Ishikawa (cell line): ENCODE measurements at regions not wholly inside any gene's neighbourhood (a gene's known extent, or its start where the extent isn't known, plus 50 kb on each side); places are given as distances from the start of the nearest gene placed in this dataset.

Source experiments
- CEBPB ChIP-seq: IDR thresholded peaks from 2 replicates; pipeline ENCODE4 v1.6.1; 2012
- CREB1 ChIP-seq: IDR thresholded peaks from 2 replicates; pipeline ENCODE4 v1.6.1; 2012; ENCODE audit warnings: low read depth
- EGR1 ChIP-seq: IDR thresholded peaks from 2 replicates; pipeline ENCODE4 v1.6.1; 2012
- EP300 ChIP-seq: IDR thresholded peaks from 2 replicates; pipeline ENCODE4 v1.6.1; 2012; ENCODE audit warnings: borderline replicate concordance
- FOXM1 ChIP-seq: IDR thresholded peaks from 2 replicates; pipeline ENCODE4 v1.6.1; 2012; ENCODE audit warnings: low read depth, borderline replicate concordance
- NFIC ChIP-seq: IDR thresholded peaks from 2 replicates; pipeline ENCODE4 v1.6.1; 2012
- RAD21 ChIP-seq: IDR thresholded peaks from 2 replicates; pipeline ENCODE4 v1.6.1; 2012; ENCODE audit warnings: low read depth
- TAF1 ChIP-seq: IDR thresholded peaks from 2 replicates; pipeline ENCODE4 v1.6.1; 2012; ENCODE audit warnings: low read depth, mild to moderate bottlenecking
- TCF12 ChIP-seq: IDR thresholded peaks from 2 replicates; pipeline ENCODE4 v1.6.1; 2012; ENCODE audit warnings: low read depth
- TEAD4 ChIP-seq: IDR thresholded peaks from 2 replicates; pipeline ENCODE4 v1.6.1; 2012
- YY1 ChIP-seq: IDR thresholded peaks from 2 replicates; pipeline ENCODE4 v1.6.1; 2012; ENCODE audit warnings: low read depth
- ZBTB7A ChIP-seq: IDR thresholded peaks from 2 replicates; pipeline ENCODE4 v1.6.1; 2012; ENCODE audit warnings: low read depth
- TF ChIP-seq, protein P1 (sequence below): IDR thresholded peaks from 2 replicates; pipeline ENCODE4 v1.6.1; 2012
- TF ChIP-seq, protein P2 (sequence below): IDR thresholded peaks from 2 replicates; pipeline ENCODE4 v1.6.1; 2012; ENCODE audit warnings: low read depth, mild to moderate bottlenecking
- TF ChIP-seq, protein P3 (sequence below): IDR thresholded peaks from 2 replicates; pipeline ENCODE4 v1.6.1; 2012

DNA sequence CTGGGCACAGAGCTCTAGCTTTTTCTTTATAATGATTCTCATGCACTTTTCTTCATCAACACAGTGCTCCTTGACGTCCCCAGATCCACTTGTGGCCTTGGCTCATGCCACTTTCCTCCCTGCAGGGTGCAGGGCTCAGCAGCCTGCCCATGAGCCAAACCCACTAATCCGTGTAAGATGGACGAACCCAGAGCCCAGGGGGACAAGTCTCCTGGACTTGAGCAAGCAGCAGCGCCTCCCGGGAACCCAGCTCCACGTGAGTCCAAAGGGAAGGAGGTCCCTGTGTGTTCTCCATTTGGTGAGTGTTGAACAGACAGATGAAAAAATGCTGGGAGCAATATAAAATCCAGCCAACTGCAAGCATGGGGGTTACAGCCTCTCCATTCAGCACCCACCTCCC, 470.6 kb upstream of the HS6ST1 start:
- TF ChIP-seq EGR1, result no peak
- no peak for TF ChIP-seq FOXM1
- no peak for TF ChIP-seq NFIC
- no peak for TF ChIP-seq CEBPB
- TF ChIP-seq, protein P1, sequence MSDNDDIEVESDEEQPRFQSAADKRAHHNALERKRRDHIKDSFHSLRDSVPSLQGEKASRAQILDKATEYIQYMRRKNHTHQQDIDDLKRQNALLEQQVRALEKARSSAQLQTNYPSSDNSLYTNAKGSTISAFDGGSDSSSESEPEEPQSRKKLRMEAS, result no peak
- TF ChIP-seq, protein P2, sequence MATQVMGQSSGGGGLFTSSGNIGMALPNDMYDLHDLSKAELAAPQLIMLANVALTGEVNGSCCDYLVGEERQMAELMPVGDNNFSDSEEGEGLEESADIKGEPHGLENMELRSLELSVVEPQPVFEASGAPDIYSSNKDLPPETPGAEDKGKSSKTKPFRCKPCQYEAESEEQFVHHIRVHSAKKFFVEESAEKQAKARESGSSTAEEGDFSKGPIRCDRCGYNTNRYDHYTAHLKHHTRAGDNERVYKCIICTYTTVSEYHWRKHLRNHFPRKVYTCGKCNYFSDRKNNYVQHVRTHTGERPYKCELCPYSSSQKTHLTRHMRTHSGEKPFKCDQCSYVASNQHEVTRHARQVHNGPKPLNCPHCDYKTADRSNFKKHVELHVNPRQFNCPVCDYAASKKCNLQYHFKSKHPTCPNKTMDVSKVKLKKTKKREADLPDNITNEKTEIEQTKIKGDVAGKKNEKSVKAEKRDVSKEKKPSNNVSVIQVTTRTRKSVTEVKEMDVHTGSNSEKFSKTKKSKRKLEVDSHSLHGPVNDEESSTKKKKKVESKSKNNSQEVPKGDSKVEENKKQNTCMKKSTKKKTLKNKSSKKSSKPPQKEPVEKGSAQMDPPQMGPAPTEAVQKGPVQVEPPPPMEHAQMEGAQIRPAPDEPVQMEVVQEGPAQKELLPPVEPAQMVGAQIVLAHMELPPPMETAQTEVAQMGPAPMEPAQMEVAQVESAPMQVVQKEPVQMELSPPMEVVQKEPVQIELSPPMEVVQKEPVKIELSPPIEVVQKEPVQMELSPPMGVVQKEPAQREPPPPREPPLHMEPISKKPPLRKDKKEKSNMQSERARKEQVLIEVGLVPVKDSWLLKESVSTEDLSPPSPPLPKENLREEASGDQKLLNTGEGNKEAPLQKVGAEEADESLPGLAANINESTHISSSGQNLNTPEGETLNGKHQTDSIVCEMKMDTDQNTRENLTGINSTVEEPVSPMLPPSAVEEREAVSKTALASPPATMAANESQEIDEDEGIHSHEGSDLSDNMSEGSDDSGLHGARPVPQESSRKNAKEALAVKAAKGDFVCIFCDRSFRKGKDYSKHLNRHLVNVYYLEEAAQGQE, result no peak
- TF ChIP-seq, protein P3, sequence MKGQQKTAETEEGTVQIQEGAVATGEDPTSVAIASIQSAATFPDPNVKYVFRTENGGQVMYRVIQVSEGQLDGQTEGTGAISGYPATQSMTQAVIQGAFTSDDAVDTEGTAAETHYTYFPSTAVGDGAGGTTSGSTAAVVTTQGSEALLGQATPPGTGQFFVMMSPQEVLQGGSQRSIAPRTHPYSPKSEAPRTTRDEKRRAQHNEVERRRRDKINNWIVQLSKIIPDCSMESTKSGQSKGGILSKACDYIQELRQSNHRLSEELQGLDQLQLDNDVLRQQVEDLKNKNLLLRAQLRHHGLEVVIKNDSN, result no peak
- no peak for TF ChIP-seq TCF12
- no peak for TF ChIP-seq ZBTB7A
- TF ChIP-seq YY1, result no peak
- TF ChIP-seq TAF1, result no peak

DNA sequence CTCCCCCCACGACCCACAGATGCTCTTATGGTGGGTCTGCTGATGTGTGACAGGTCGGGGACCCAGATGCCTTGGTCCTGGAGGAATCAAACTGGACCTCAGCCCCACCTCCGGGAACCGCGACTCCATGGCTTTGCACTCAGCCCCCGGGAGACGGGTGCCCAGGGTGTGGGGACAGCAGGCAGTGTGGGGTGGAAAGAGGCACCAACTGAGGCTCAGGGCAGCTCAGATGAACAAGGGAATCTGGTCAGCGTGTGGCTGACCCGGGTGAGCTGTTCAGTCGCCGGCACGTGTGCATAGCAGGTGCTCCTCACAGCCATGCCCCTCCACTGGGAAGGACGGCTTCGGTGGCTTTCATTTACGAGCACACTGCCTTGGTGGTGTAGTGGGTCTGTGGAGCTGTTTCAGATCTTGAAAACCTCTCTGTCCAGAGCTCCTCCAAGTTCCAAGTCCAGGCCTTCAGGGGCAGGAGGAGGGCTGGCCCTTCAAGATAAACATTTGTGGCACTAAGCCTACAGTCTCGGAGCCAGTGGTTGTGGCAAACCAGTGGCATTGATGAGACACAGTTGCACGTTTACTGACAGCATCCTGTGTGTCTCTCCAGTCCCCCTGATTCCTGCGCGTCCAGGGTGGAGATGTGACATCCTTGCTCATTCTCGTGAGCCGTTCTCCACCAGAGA, 471.2 kb upstream of the HS6ST1 start:
- TF ChIP-seq TAF1 (no peak), YY1 (no peak), TEAD4 (no peak), EP300 (no peak), FOXM1 (no peak), CEBPB (no peak), CREB1 (no peak)
- TF ChIP-seq, protein P3, result no peak

DNA sequence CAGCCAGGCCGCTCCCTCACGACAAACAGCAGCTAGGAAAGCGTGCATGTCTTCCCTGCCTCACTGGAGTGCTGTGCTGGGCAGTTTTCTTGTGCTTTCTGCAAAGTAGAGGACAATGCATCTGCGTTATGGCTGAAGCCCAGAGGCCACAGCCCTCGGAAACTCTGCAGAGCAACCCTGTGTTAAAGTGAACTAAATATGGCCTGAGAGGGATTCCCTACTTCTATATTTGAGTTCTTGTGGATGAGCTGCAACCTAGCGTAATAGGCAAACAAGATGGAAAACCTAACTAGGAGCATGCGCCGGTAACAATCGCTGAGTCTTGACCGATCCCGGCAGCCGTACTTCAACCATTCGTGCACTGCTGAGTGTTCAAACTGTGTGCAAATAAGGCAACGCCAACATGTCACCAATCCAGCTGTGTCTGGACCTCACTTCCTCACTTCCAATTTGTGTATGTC, 471.9 kb upstream of the HS6ST1 start:
- TF ChIP-seq TAF1, result no peak
- TF ChIP-seq FOXM1, result no peak
- no peak for TF ChIP-seq TEAD4
- TF ChIP-seq, protein P3, result no peak
- TF ChIP-seq EP300, result no peak
- no peak for TF ChIP-seq CREB1
- TF ChIP-seq ZBTB7A, result no peak
- TF ChIP-seq RAD21, result no peak
- TF ChIP-seq, protein P2, result no peak
- no peak for TF ChIP-seq YY1
- TF ChIP-seq TCF12, result no peak
- no peak for TF ChIP-seq CEBPB

DNA sequence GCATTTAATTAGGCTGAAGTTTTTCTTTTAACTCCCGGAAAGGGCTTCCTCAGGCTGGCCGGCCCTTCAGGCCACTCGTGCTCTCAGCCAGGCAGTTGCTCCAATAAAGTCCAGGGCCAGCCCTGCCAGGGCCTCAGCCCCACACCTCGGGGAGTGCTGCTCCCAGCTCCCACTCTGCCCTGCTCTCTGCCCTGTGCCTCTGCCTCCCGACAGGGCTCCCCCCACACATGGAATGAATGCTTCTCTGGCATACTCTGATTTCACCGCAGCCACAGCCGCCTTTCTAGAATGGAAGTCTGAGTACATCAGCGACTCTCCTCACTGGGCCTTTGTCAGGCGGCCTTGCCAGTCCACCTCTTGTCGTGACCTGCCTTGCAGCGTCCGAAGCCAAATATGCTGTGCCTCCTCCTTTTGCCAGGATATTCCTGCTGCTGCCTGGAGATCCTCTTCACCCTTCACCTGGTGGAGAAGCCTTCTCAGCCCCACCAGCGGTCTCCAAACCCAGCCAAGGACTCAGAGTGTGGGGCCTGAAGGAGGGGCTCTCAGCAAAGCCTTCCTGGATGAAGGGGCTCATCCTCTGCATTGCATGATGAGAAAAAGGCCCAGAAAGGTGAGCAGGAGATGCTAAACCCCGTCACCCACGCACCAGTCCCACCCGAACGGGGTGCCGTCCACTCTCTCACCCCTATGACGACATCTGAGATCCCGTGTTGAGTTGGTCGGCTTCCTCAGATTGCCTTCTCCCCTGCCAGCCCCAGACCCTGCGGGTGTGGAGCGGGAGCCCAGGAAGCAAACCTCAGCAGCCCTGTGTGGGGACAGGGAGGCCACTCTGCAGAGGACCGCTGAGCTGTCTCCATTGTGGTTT, 472.7 kb upstream of the HS6ST1 start:
- TF ChIP-seq RAD21, result no peak
- TF ChIP-seq, protein P2, result no peak
- no peak for TF ChIP-seq ZBTB7A
- no peak for TF ChIP-seq EGR1
- TF ChIP-seq FOXM1, result no peak
- no peak for TF ChIP-seq CEBPB
- no peak for TF ChIP-seq YY1
- TF ChIP-seq TCF12, result no peak
- TF ChIP-seq NFIC, result no peak
- no peak for TF ChIP-seq TAF1
- TF ChIP-seq TEAD4, result no peak
- TF ChIP-seq CREB1, result no peak
- TF ChIP-seq EP300, result no peak
